Right lobe of liver (tissue), 6 donors: ENCODE measurements at regions not wholly inside any gene's neighbourhood (a gene's known extent, or its start where the extent isn't known, plus 50 kb on each side); places are given as distances from the start of the nearest gene placed in this dataset.

Experiments
- ATAC-seq, 4 donors: fragments of 200-7000 bp; cut with Tn5 transposase; one replicate each; pipeline ENCODE4 v1.9.1; 2020; ENCODE audit warnings: mild to moderate bottlenecking in 4 of 4, moderate library complexity in 4 of 4
- DNase-seq, 3 donors: peaks; one replicate each; pipeline ENCODE4 v3.0.0-alpha.2; 2020
- H3K27ac ChIP-seq, 3 donors: fragments of 200-600 bp; one replicate each; pipeline ENCODE4 v1.8.0; 2022
- H3K27me3 ChIP-seq, 2 donors: fragments of 200-600 bp; one replicate each; pipeline ENCODE4 v1.8.0; 2022
- H3K36me3 ChIP-seq, 4 donors: fragments of 200-600 bp; sonication (generic) in 1 of 4; one replicate each; pipeline versions ENCODE4 v1.5.1 to v1.8.0; 2017 to 2022; ENCODE audit warnings: control low read depth in 1 of 4
- H3K4me1 ChIP-seq, 4 donors: fragments of 200-600 bp; sonication (generic) in 1 of 4; one replicate each; pipeline versions ENCODE4 v1.5.1 to v1.8.0; 2017 to 2022; ENCODE audit warnings: control low read depth in 1 of 4
- H3K4me3 ChIP-seq, 3 donors: fragments of 200-600 bp; one replicate each; pipeline ENCODE4 v1.8.0; 2022
- H3K9me3 ChIP-seq, 4 donors: fragments of 200-600 bp; sonication (generic) in 1 of 4; one replicate each; pipeline versions ENCODE4 v1.5.1 to v1.8.0; 2017 to 2022; ENCODE audit warnings: control low read depth in 1 of 4
- POLR2A ChIP-seq: fragments of 450-650 bp; IDR thresholded peaks from one replicate; pipeline ENCODE4 v1.6.1; 2017; ENCODE audit warnings: antibody characterized with exemption, mild to moderate bottlenecking
- WGBS: methylation state at CpG from one replicate; pipeline ENCODE4 v1.1.6; 2018; ENCODE audit warnings: low coverage, low lambda C conversion rate; ENCODE audit not compliant: insufficient coverage; ENCODE audit errors: missing lambda C conversion rate; 5-methylcytosine and 5-hydroxymethylcytosine counted together
- intact Hi-C, 2 donors: fragments of 100-400 bp; cut with DNase I; formaldehyde crosslinking; loops; one replicate each; pipeline versions ENCODE4 v1.11.2 to v1.14.1; 2022
- TF ChIP-seq, protein P1 (sequence below), 4 donors: fragments of 200-600 bp in 3 of 4; fragments of 450-650 bp in 1 of 4; IDR thresholded peaks; one replicate each; pipeline versions ENCODE4 v1.5.1 to v1.8.0; 2016 to 2022; ENCODE audit warnings: antibody characterized with exemption in 4 of 4, mild to moderate bottlenecking in 2 of 4
- donor health status: DM: no; HTN: yes; CAD: no.
- donor health status: DM: no; HTN: no; CAD: no.
- donor health status: DM: no; HTN: no; CAD: no.
- donor health status: DM: no; HTN: yes; CAD: no.
- donor health status: DM: no; HTN: yes; CAD: no.

DNA sequence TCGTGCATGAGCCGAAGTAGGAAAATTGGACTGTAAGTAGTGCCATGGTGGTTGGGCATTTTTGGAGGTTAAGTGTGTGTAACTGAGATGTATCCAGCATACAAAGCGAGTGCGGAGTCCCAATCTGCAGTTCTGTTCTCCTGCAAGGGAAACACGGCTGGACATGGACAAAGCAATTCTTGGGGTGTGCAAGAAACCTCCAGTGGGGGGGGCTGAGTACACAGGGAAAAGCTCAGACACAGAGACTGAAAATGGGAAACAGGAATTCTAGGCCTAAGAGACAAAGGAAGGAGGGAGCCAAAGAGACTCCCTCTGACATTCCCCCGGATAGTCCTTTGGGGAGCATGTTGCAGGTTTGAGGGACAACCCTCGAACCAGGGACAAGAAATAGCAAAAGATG lies 83.2 kb upstream of the PLSCR4 start:
- intact Hi-C loops, result loop anchor here in 1 of 2 donors (10.0 kb wide), 1 partner anchor 119 kb away; no protein-coding TSS in a partner anchor
- whole genome bisulfite sequencing, result 82% methylated on average over 7 of the region's 7 CpGs
- ATAC-seq (peak in 2 of 4 donors; percentile 20 to 41), DNase-seq (no peak)
- Histone ChIP-seq H3K27ac (no peak overlapping the region), H3K36me3 (no peaks in the 10 kb centered on the region), H3K4me1 (no peaks in the 10 kb centered on the region), H3K9me3 (no peaks in the 10 kb centered on the region), H3K4me3 (no peak overlapping the region), H3K27me3 (no peaks in the 10 kb centered on the region)
- TF ChIP-seq POLR2A, result no peak
- TF ChIP-seq, protein P1, sequence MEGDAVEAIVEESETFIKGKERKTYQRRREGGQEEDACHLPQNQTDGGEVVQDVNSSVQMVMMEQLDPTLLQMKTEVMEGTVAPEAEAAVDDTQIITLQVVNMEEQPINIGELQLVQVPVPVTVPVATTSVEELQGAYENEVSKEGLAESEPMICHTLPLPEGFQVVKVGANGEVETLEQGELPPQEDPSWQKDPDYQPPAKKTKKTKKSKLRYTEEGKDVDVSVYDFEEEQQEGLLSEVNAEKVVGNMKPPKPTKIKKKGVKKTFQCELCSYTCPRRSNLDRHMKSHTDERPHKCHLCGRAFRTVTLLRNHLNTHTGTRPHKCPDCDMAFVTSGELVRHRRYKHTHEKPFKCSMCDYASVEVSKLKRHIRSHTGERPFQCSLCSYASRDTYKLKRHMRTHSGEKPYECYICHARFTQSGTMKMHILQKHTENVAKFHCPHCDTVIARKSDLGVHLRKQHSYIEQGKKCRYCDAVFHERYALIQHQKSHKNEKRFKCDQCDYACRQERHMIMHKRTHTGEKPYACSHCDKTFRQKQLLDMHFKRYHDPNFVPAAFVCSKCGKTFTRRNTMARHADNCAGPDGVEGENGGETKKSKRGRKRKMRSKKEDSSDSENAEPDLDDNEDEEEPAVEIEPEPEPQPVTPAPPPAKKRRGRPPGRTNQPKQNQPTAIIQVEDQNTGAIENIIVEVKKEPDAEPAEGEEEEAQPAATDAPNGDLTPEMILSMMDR (IDR thresholded peaks at IDR 0.05), result peak in 3 of 4 donors; percentile 10 to 26 (median 14)

DNA sequence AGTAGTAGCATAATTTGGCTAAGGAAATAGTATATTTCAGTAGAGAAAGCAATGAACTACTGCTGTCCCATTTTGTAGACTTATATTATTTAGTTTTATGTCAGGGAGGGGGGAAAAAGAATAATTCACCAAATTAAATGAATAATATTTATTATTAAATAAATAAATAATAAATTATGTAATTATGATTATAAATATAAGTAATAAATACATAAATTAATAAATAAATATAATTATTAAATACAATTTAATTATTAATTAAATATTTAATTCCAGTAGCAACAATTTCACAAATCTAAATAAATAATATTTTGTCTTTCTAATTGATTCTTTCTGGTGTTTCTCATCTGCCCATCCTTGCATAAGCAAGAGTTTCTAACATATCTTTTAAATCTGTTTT lies 81.1 kb upstream of the PLSCR4 start:
- H3K4me3 ChIP-seq, result no peak overlapping the region
- intact Hi-C loops, result loop anchor here in 1 of 2 donors (10.0 kb wide), 1 partner anchor 117 kb away; no protein-coding TSS in a partner anchor
- H3K36me3 ChIP-seq, result no peaks in the 10 kb centered on the region
- no peaks in the 10 kb centered on the region for H3K9me3 ChIP-seq
- no peak for DNase-seq
- no peak for ATAC-seq
- TF ChIP-seq, protein P1 (IDR thresholded peaks at IDR 0.05), result no peak
- TF ChIP-seq POLR2A, result no peak
- no peak overlapping the region for H3K27ac ChIP-seq
- H3K27me3 ChIP-seq, result no peaks in the 10 kb centered on the region
- H3K4me1 ChIP-seq, result no peaks in the 10 kb centered on the region

DNA sequence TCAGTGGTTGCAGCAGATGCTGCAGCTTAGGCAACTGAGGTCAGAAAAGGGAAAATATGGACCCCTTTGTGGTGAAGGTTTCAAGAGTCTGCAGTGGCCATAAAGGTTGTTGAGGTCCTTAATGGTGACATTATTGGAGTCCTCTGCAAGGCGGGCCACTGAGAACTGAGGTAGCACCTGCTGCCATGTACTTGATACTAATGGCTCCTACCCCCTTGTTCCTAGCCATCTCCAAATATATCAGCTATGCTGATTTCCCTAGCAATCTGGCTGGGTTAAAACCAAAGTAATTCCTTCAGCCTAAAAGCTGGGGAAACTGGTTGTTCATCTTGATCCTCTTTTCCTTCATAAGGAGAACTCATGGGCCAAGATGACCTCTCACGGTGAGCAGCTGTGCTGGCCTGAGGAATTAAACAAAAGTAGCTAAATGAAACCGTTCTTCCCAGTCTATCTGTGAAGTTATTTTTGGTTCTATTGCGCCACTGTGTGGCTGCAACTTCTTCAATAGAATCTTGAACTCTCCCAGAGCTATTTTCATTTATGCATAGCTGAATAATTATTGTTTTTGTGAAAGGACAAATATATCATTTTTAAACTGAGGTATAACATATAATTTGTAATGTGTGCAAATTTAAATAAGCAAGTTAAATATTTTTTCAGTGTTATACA lies 76.1 kb upstream of the PLSCR4 start:
- WGBS, result 24% methylated on average over 4 of the region's 4 CpGs
- Histone ChIP-seq H3K4me3 (no peak overlapping the region), H3K9me3 (no peaks in the 10 kb centered on the region), H3K4me1 (no peaks in the 10 kb centered on the region), H3K27ac (no peak overlapping the region), H3K27me3 (no peaks in the 10 kb centered on the region), H3K36me3 (no peaks in the 10 kb centered on the region)
- intact Hi-C loops, result loop anchor here in 1 of 2 donors (10.0 kb wide), 1 partner anchor 102 kb away; no protein-coding TSS in a partner anchor
- TF ChIP-seq POLR2A, result no peak
- TF ChIP-seq, protein P1 (IDR thresholded peaks at IDR 0.05), result peak; percentile 60 to 72 (median 66)
- ATAC-seq (peak; percentile 98 to 100 (median 99)), DNase-seq (peak in 1 of 3 donors; percentile 54)

DNA sequence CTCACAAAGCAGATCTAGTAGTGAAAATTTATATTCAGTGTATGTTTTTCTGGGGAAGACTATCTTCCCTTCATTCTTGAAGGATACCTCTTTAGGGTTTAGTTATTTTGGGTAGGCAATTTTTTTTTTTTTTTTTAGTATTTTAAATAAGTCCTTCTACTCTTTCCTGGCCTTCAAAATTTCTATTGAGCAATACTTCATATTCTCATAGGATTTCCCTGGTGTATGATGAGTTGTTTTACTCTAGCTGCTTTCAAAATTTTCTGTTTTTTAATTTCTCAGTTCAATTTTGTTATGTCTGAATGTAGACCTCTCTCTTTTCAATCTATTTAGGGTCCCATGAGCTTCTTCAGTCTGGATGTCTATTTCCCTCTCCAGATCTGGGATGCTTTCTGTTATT lies 74.3 kb upstream of the PLSCR4 start:
- H3K9me3 ChIP-seq, result no peaks in the 10 kb centered on the region
- TF ChIP-seq, protein P1 (IDR thresholded peaks at IDR 0.05), result no peak
- no peak for TF ChIP-seq POLR2A
- no peaks in the 10 kb centered on the region for H3K4me1 ChIP-seq
- no peaks in the 10 kb centered on the region for H3K27me3 ChIP-seq
- H3K27ac ChIP-seq, result no peak overlapping the region
- intact Hi-C loops, result loop anchor here in 1 of 2 donors (10.0 kb wide), 1 partner anchor 100 kb away; no protein-coding TSS in a partner anchor
- H3K4me3 ChIP-seq, result no peak overlapping the region
- no peaks in the 10 kb centered on the region for H3K36me3 ChIP-seq
- ATAC-seq, result no peak
- DNase-seq, result no peak
